Ectodermal cell (in vitro differentiated cells): ENCODE measurements at regions not wholly inside any gene's neighbourhood (a gene's known extent, or its start where the extent isn't known, plus 50 kb on each side); places are given as distances from the start of the nearest gene placed in this dataset.

Experiments
- H3K27ac ChIP-seq: 2 replicates; pipeline ENCODE4 v1.7.0; 2013; ENCODE audit warnings: mild to moderate bottlenecking, low read depth, low read length; ENCODE audit not compliant: insufficient read depth, poor library complexity, severe bottlenecking
- H3K27me3 ChIP-seq: 2 replicates; pipeline ENCODE4 v1.7.0; 2013; ENCODE audit warnings: mild to moderate bottlenecking, low read length; ENCODE audit not compliant: insufficient read depth, control insufficient read depth, poor library complexity, severe bottlenecking
- H3K36me3 ChIP-seq: one replicate; pipeline ENCODE4 v1.7.0; 2013; ENCODE audit warnings: low read length; ENCODE audit not compliant: control insufficient read depth, insufficient read depth
- H3K4me1 ChIP-seq: one replicate; pipeline ENCODE4 v1.7.0; 2013; ENCODE audit warnings: low read length; ENCODE audit not compliant: control insufficient read depth, insufficient read depth
- H3K4me3 ChIP-seq: 2 replicates; pipeline ENCODE4 v1.7.0; 2013; ENCODE audit warnings: low read depth, low read length, control low read depth; ENCODE audit not compliant: insufficient read depth
- H3K9me3 ChIP-seq: 2 replicates; pipeline ENCODE4 v1.7.0; 2013; ENCODE audit warnings: mild to moderate bottlenecking, low read length, moderate library complexity; ENCODE audit not compliant: control insufficient read depth
- WGBS, 2 experiments: methylation state at CpG; one replicate each; pipeline ENCODE4 v1.1.7; 2013; ENCODE audit warnings: missing lambda C conversion rate in 2 of 2; 5-methylcytosine and 5-hydroxymethylcytosine counted together

DNA sequence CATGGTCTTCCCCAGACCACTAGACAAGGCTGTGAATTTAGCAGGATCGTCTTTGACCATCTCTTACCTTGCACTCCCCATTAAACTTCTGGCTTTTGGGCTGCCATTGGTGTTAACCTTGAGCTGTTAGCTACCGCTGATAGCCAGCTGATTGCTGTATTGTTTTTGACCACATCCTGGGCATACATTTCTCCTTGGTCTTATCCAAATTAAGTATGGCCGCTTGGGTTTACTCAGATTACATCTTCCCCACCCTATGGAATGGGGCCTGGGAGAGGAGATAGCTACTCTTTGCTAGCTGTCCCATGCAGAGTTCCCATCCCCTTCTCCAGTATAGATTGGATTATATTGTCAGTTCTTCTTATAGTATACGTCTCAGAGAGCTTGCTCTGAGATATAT, 270.4 kb upstream of the ELAC2 start:
- WGBS, 2 experiments: 88 to 94% methylated on average over 4 of the region's 4 CpGs
- Histone ChIP-seq H3K4me1 (no peaks in the 10 kb centered on the region), H3K27ac (no peak overlapping the region), H3K36me3 (no peaks in the 10 kb centered on the region), H3K27me3 (no peaks in the 10 kb centered on the region), H3K4me3 (no peak overlapping the region), H3K9me3 (no peaks in the 10 kb centered on the region)

DNA sequence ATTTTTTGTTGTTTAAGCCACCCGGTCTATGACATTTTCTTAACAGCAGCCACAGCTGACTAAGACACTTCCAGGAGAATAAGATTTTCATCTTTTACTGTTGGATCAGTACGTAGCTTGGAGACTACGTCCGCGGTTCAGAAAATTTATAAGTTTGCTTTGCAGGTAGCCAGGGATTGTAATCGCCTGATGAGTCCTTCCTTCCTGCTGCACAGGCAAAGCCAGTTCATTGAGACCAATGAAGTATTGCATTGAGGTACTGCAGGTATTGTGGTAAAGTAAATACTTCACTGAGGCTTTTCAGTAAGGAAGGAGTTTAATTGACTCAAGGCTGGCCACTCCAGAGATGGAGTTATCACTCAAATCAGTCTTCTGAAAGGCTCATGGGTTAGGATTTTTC, 269.4 kb upstream of the ELAC2 start:
- 94 to 95% methylated on average over 6 of the region's 6 CpGs for WGBS, 2 experiments
- H3K36me3 ChIP-seq: no peaks in the 10 kb centered on the region

DNA sequence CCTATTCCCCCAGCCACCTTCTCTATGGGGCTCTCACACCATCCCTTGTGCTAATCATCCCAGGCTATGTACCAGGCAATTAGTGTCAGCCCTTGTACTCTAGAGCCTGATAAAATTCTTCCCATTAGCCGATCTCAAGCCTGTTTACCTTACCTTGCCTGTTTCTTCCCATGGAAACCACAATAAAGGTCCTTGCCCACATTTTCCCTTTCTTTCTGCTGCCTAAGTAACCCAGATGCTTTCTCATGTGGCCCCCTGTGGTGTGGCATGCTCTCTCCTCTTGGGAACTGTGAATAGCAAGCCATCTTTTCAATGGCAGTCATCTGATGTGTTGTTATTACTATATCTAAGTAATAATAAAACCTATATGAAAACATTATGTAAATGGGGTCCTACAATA, 265.8 kb upstream of the ELAC2 start:
- no peak overlapping the region for H3K27ac ChIP-seq
- H3K4me1 ChIP-seq: no peaks in the 10 kb centered on the region
- no peaks in the 10 kb centered on the region for H3K9me3 ChIP-seq
- 67 to 71% methylated on average over 1 of the region's 1 CpG for WGBS, 2 experiments
- H3K36me3 ChIP-seq: no peaks in the 10 kb centered on the region
- no peak overlapping the region for H3K4me3 ChIP-seq
- H3K27me3 ChIP-seq: no peaks in the 10 kb centered on the region

More for the DNA sequence above, 269.4 kb upstream of the ELAC2 start:
- Histone ChIP-seq H3K27me3 (no peaks in the 10 kb centered on the region), H3K27ac (no peak overlapping the region), H3K4me1 (no peaks in the 10 kb centered on the region), H3K9me3 (no peaks in the 10 kb centered on the region), H3K4me3 (no peak overlapping the region)

DNA sequence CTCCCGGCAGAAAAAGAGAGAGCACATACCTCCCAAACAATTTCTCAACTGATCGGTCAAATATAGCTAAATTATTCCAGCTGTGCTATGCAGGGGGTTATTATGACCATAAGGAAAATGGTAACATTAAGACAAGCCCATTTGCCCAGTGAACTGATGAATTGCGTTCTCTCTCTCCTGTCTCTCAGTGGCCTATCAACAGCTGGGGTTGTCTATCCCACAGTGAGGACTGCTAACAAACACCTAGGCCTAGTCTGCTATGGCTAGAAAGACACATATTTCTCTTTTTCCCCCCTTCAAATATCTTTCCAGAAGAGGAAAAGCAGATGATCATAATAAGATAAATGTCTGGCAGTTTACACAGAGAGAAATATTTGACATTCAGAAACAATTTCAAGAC, 263.8 kb upstream of the ELAC2 start:
- no peaks in the 10 kb centered on the region for H3K9me3 ChIP-seq
- 92 to 96% methylated on average over 2 to 3 of the region's 3 CpGs for WGBS, 2 experiments
- H3K4me3 ChIP-seq: no peak overlapping the region
- H3K27ac ChIP-seq: no peak overlapping the region
- H3K36me3 ChIP-seq: no peaks in the 10 kb centered on the region
- H3K27me3 ChIP-seq: no peaks in the 10 kb centered on the region
- no peaks in the 10 kb centered on the region for H3K4me1 ChIP-seq

DNA sequence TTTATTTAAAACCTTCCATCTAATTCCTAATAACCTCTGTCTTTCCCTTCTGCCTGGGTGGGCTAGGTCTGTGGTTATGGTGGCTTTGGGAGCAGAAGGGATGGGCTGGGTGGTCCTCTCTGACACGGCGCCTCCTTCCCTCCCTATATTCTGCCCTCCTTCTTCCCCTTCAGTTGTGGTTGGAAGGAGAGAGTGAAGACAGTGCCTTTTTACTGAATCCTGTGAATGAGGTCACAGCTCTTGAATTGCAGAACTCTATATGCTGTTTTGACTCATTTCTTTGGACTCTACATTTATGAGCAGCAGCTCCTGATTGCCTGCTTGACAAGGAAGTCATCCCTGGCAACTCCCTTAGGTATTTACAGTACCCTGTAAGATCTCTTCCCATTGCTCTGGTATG, 256.0 kb upstream of the ELAC2 start:
- WGBS, 2 experiments: no CpG with 5 or more reads among the region's 2 CpGs
- Histone ChIP-seq H3K36me3 (no peaks in the 10 kb centered on the region), H3K9me3 (no peaks in the 10 kb centered on the region), H3K27ac (no peak overlapping the region), H3K27me3 (no peaks in the 10 kb centered on the region), H3K4me1 (no peaks in the 10 kb centered on the region), H3K4me3 (no peak overlapping the region)

DNA sequence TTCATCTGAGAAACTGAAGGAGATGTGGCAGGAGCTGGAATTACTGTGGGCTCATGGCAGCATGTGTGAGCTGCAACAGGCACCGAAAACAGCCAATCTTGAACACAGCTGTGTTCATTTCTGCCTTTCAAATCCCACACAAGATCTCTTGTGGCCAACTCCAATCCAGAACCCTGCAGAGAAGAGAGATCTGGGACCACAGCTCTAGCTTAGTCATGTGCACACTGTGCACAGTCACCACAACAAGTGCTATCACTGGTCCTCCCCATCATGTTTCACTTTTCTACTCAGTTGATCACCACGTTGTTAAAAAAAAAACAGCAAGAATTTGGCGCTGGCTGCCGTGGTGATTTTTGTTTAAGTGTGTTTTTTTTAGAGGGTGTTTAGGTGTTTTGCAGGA, 254.5 kb upstream of the ELAC2 start:
- no peaks in the 10 kb centered on the region for H3K9me3 ChIP-seq
- WGBS, 2 experiments: 90 to 97% methylated on average over 4 of the region's 4 CpGs
- H3K27ac ChIP-seq: no peak overlapping the region
- H3K4me3 ChIP-seq: no peak overlapping the region
- H3K36me3 ChIP-seq: no peaks in the 10 kb centered on the region
- H3K27me3 ChIP-seq: no peaks in the 10 kb centered on the region
- H3K4me1 ChIP-seq: no peaks in the 10 kb centered on the region

DNA sequence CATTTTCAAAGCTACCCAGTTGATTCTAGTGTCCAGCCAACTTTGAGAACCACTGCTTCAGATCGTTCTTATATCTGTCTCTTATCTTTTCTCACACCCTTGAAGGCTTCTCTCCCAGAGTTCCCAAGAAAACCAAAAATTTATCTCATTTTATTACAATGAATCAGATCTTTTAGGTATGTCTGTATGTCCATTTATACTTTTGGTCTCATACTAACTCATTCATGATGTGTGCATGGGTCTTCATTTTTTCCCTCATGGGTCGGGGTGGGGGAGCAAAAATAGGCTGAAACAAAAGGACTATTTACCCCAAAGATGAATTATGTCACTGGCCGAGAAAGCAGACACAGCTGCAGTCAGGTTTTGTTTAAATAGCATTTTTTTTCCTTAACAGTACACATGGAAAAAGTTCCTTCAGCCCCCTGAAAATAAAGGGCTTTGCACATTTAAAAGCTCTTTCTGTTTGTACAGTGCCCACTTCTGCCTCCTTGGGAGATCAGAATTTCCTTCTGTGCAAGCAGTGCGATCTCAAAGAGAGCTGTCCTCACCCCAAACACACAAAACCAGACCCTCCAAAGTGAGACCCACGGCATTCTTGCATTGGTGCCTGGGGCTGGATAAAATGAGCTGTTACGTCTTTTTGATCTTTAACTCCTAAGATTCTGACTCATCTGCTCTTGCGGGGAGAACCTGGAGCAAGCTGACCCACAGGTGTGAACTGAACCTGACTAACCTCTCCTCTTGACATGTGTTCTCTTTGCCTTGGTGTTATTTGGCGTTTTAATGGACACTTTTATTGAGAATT, 251.2 kb upstream of the ELAC2 start:
- Histone ChIP-seq H3K27me3 (no peaks in the 10 kb centered on the region), H3K4me3 (no peak overlapping the region), H3K27ac (no peak overlapping the region), H3K36me3 (no peaks in the 10 kb centered on the region), H3K9me3 (no peaks in the 10 kb centered on the region), H3K4me1 (no peaks in the 10 kb centered on the region)
- 79 to 85% methylated on average over 8 of the region's 8 CpGs for WGBS, 2 experiments

DNA sequence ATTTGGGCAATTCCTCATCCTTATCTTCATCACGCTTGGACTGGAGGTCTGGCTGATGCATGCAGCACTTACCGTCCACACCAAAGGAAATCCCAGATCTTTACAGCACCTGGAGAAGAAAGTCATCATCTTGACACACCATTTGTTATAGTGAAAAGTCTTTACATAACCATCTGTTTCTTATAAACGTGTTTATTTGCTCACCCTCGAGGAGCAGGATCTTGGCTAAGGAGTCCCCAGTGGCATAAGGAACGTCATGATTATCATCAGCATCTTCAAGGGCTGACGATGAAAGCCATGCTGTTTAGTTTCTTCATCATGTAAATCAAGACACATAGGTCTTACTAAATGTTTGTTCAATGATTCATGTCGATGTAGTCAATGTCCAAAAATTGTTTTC, 248.8 kb upstream of the ELAC2 start:
- Histone ChIP-seq H3K4me1 (no peaks in the 10 kb centered on the region), H3K4me3 (no peak overlapping the region), H3K27me3 (no peaks in the 10 kb centered on the region), H3K9me3 (no peaks in the 10 kb centered on the region), H3K27ac (no peak overlapping the region), H3K36me3 (no peaks in the 10 kb centered on the region)
- WGBS, 2 experiments: 91 to 94% methylated on average over 7 of the region's 7 CpGs

DNA sequence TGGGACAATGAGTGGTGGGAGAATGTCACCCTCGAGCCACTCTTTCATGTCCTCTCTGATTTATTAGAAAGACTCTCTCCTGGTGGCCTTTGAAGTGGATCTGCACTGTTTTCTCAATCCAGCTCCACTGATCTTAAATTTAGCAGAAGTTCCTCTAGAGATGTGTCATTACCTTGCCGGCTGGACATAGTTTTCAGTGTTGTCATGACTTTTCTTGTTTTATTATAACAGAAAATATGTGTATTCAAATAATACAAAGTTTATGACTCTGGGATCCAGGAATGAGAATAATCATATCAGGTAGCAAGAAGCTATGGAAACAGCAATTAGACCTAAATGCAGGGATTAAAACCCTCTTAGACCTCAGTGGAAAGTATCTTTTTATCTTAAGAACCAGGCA, 247.5 kb upstream of the ELAC2 start:
- 87 to 88% methylated on average over 1 of the region's 2 CpGs for WGBS, 2 experiments
- no peaks in the 10 kb centered on the region for H3K36me3 ChIP-seq

DNA sequence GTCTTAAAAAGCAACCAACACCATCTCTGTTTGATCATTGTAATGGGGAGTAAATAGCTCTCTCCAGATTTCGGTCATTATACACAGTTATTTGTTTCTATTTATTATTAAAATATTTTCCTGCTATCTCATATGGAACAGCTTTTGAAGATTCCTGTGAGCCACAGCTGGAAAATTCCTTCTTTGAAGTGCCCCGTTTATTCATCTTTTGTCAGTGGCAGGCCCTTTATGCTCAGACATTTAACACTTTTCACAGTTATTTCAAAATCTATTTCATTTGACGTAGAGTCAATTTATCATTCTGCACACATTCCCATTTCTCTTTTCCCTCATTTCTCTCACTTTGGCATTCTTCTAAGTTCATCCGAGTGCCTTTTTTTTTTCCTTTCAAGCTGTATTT, 245.9 kb upstream of the ELAC2 start:
- no peaks in the 10 kb centered on the region for H3K9me3 ChIP-seq
- H3K4me3 ChIP-seq: no peak overlapping the region
- no peaks in the 10 kb centered on the region for H3K36me3 ChIP-seq
- no peaks in the 10 kb centered on the region for H3K27me3 ChIP-seq
- WGBS, 2 experiments: 85 to 87% methylated on average over 3 of the region's 4 CpGs
- no peaks in the 10 kb centered on the region for H3K4me1 ChIP-seq
- H3K27ac ChIP-seq: no peak overlapping the region

More for the DNA sequence above, 247.5 kb upstream of the ELAC2 start:
- H3K4me3 ChIP-seq: no peak overlapping the region
- no peaks in the 10 kb centered on the region for H3K9me3 ChIP-seq
- no peak overlapping the region for H3K27ac ChIP-seq
- no peaks in the 10 kb centered on the region for H3K27me3 ChIP-seq
- no peaks in the 10 kb centered on the region for H3K4me1 ChIP-seq
